Endothelial cell of umbilical vein (primary cell): ENCODE measurements at regions not wholly inside any gene's neighbourhood (a gene's known extent, or its start where the extent isn't known, plus 50 kb on each side); places are given as distances from the start of the nearest gene placed in this dataset.

Source experiments
- BruUV-seq: library from RNA; stranded (reverse); fragments of 400-500 nt; replicated peaks from 2 replicates; lab custom pipeline; 2021; lab: Mats Ljungman, UMichigan
- CTCF ChIA-PET: fragments of 300-600, 350-600 bp; sonication (Branson Sonifier 250); formaldehyde crosslinking; loops from one replicate; lab custom pipeline; 2021; ENCODE audit warnings: antibody characterized with exemption, inconsistent platforms; lab: Charles Lee
- POLR2A ChIA-PET: fragments of 300-600, 350-600 bp; sonication (Branson Sonifier 250); formaldehyde crosslinking; loops from one replicate; lab custom pipeline; 2021; ENCODE audit warnings: antibody characterized with exemption, inconsistent platforms; lab: Charles Lee
- DNase-seq: peaks from one replicate; pipeline ENCODE4 v3.0.0-alpha.2; 2011; ENCODE audit warnings: low read depth, low spot score
- FAIRE-seq: peaks from 2 replicates; lab custom pipeline; 2011; peaks lifted over from hg19 to GRCh38; lab: Jason Lieb, UNC
- H2AFZ ChIP-seq: 2 replicates; pipeline ENCODE4 v1.6.0; 2012; ENCODE audit warnings: low read depth, low read length, control low read depth, inconsistent platforms
- H3K27ac ChIP-seq: 2 replicates; pipeline ENCODE4 v1.5.1; 2011; ENCODE audit warnings: low read depth, mild to moderate bottlenecking, control low read depth, low read length, moderate library complexity; ENCODE audit not compliant: insufficient read depth
- H3K27me3 ChIP-seq, 2 experiments: 2 replicates each; pipeline versions ENCODE4 v1.6.0 to v1.6.1; 2011; ENCODE audit warnings: low read length in 2 of 2, mixed read lengths in 1 of 2; ENCODE audit not compliant: control insufficient read depth in 2 of 2, insufficient read depth in 2 of 2
- H3K36me3 ChIP-seq, 2 experiments: 2 replicates in 1 of 2; 3 replicates in 1 of 2; pipeline ENCODE4 v1.5.1; 2011; ENCODE audit warnings: low read length in 2 of 2, mild to moderate bottlenecking in 1 of 2, moderate library complexity in 1 of 2; ENCODE audit not compliant: control insufficient read depth in 2 of 2, insufficient read depth in 2 of 2; ENCODE audit errors: extremely low read depth in 1 of 2
- H3K4me1 ChIP-seq: 3 replicates; pipeline ENCODE4 v1.5.1; 2011; ENCODE audit warnings: mild to moderate bottlenecking, low read length; ENCODE audit not compliant: control insufficient read depth, insufficient read depth; ENCODE audit errors: extremely low read depth
- H3K4me2 ChIP-seq: 2 replicates; pipeline ENCODE4 v1.6.1; 2011; ENCODE audit warnings: low read length, control low read depth, mixed read lengths; ENCODE audit not compliant: insufficient read depth
- H3K4me3 ChIP-seq, 3 experiments: fragments of 200-600 bp in 1 of 3; sonication (generic), shearing (Covaris generic) in 1 of 3; replicated peaks in 1 of 3; 2 replicates each; pipeline ENCODE4 v1.5.1; 2011 to 2016; ENCODE audit warnings: control low read depth in 3 of 3, low read length in 3 of 3, mild to moderate bottlenecking in 2 of 3, inconsistent platforms in 1 of 3, low read depth in 1 of 3, moderate library complexity in 1 of 3; ENCODE audit not compliant: insufficient read depth in 1 of 3
- H3K79me2 ChIP-seq: 2 replicates; pipeline ENCODE4 v1.6.0; 2012; ENCODE audit warnings: low read length, inconsistent platforms; ENCODE audit not compliant: control insufficient read depth, insufficient read depth
- H3K9ac ChIP-seq: replicated peaks from 2 replicates; pipeline ENCODE3; 2011; ENCODE audit warnings: low read length, control low read depth; ENCODE audit not compliant: insufficient read depth; ENCODE audit errors: extremely low read depth
- H3K9me1 ChIP-seq: replicated peaks from 3 replicates; pipeline ENCODE4 v1.6.0; 2011; ENCODE audit warnings: mild to moderate bottlenecking, low read length; ENCODE audit not compliant: control insufficient read depth, insufficient read depth; ENCODE audit errors: extremely low read depth
- H3K9me3 ChIP-seq: replicated peaks from 2 replicates; pipeline ENCODE4 v1.5.1; 2012; ENCODE audit warnings: low read length, inconsistent platforms; ENCODE audit not compliant: control insufficient read depth, insufficient read depth
- H4K20me1 ChIP-seq: replicated peaks from 2 replicates; pipeline ENCODE3; 2011; ENCODE audit warnings: mild to moderate bottlenecking, low read length; ENCODE audit not compliant: control insufficient read depth, insufficient read depth; ENCODE audit errors: extremely low read depth
- EZH2 ChIP-seq: IDR thresholded peaks from 2 replicates; pipeline ENCODE4 v1.6.1; 2012; ENCODE audit warnings: borderline replicate concordance, low read depth, mild to moderate bottlenecking, moderate library complexity, low read length, inconsistent platforms; ENCODE audit not compliant: severe bottlenecking
- FOS ChIP-seq: IDR thresholded peaks from 2 replicates; pipeline ENCODE4 v1.6.1; 2011; ENCODE audit warnings: mild to moderate bottlenecking, low read length, moderate library complexity, borderline replicate concordance; ENCODE audit not compliant: insufficient read depth
- GATA2 ChIP-seq: IDR thresholded peaks from 2 replicates; pipeline ENCODE4 v1.7.0; 2011; ENCODE audit warnings: low read depth, mild to moderate bottlenecking, moderate library complexity, mixed read lengths, low read length; ENCODE audit not compliant: insufficient read length, insufficient read depth
- JUN ChIP-seq: IDR thresholded peaks from 2 replicates; pipeline ENCODE4 v1.6.1; 2011; ENCODE audit warnings: borderline replicate concordance, low read depth; ENCODE audit not compliant: insufficient read length, insufficient read depth
- MYC ChIP-seq: IDR thresholded peaks from one replicate; pipeline ENCODE4 v1.6.1; 2011; ENCODE audit warnings: mild to moderate bottlenecking, low read depth, low read length
- POLR2A ChIP-seq: IDR thresholded peaks from 2 replicates; pipeline ENCODE4 v1.6.1; 2012; ENCODE audit warnings: low read depth, mild to moderate bottlenecking, control low read depth, low read length
- POLR2AphosphoS5 ChIP-seq: IDR thresholded peaks from 2 replicates; pipeline ENCODE4 v1.6.1; 2012; ENCODE audit warnings: low read depth, mild to moderate bottlenecking, control low read depth, low read length, moderate library complexity; ENCODE audit not compliant: insufficient read depth
- dilution Hi-C: fragments of 300-500 bp; cut with MboI; formaldehyde crosslinking; loops from one replicate; pipeline ENCODE4 v1.15.0; 2019; ENCODE audit warnings: low sequenced_read_pairs; ENCODE audit not compliant: extremely low pct_ligation_motif_present
- intact Hi-C: fragments of 100-400 bp; cut with micrococcal nuclease; formaldehyde crosslinking; loops from one replicate; pipeline ENCODE4 v1.10.0; 2022
- TF ChIP-seq, protein P1 (sequence below), 2 donors: IDR thresholded peaks; 1 replicate in 1 of 2; 2 replicates in 1 of 2; pipeline ENCODE4 v1.5.1; 2011; ENCODE audit warnings: low read length in 2 of 2, mild to moderate bottlenecking in 2 of 2, moderate library complexity in 2 of 2, control low read depth in 1 of 2, inconsistent platforms in 1 of 2, low read depth in 1 of 2; ENCODE audit not compliant: insufficient read depth in 1 of 2; ENCODE audit errors: extremely low read depth in 1 of 2
- TF ChIP-seq, protein P2 (sequence below): IDR thresholded peaks from 2 replicates; pipeline ENCODE4 v1.6.1; 2011; ENCODE audit not compliant: insufficient read depth, insufficient read length

GRCh38 chr6:51271615-51272014 is 452.9 kb downstream of the TFAP2B start:
- H3K9me1 ChIP-seq = no peaks in the 10 kb centered on the region
- POLR2A ChIA-PET = no interaction called here
- peaks cover 4% of the 10 kb centered on the region for H3K9me3 ChIP-seq
- H2AFZ ChIP-seq = no peak overlapping the region
- no peaks in the 10 kb centered on the region for H3K79me2 ChIP-seq
- H3K36me3 ChIP-seq = no peaks in the 10 kb centered on the region
- intact Hi-C loops (no loop called here), dilution Hi-C loops (no loop called here)
- no peak for DNase-seq
- H4K20me1 ChIP-seq = no peaks in the 10 kb centered on the region
- H3K27me3 ChIP-seq = no peaks in the 10 kb centered on the region
- no peak overlapping the region for H3K4me2 ChIP-seq
- H3K27ac ChIP-seq = no peak overlapping the region
- no peak overlapping the region for H3K4me3 ChIP-seq
- no peaks in the 10 kb centered on the region for H3K4me1 ChIP-seq
- CTCF ChIA-PET = no interaction called here
- no peak for FAIRE-seq
- TF ChIP-seq, protein P1, sequence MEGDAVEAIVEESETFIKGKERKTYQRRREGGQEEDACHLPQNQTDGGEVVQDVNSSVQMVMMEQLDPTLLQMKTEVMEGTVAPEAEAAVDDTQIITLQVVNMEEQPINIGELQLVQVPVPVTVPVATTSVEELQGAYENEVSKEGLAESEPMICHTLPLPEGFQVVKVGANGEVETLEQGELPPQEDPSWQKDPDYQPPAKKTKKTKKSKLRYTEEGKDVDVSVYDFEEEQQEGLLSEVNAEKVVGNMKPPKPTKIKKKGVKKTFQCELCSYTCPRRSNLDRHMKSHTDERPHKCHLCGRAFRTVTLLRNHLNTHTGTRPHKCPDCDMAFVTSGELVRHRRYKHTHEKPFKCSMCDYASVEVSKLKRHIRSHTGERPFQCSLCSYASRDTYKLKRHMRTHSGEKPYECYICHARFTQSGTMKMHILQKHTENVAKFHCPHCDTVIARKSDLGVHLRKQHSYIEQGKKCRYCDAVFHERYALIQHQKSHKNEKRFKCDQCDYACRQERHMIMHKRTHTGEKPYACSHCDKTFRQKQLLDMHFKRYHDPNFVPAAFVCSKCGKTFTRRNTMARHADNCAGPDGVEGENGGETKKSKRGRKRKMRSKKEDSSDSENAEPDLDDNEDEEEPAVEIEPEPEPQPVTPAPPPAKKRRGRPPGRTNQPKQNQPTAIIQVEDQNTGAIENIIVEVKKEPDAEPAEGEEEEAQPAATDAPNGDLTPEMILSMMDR (IDR thresholded peaks at IDR 0.05; ENCODE audit: extremely low read depth in 1 of 2, insufficient read depth in 1 of 2, low read depth in 1 of 2, low read length in 2 of 2) = no peak
- no peak for TF ChIP-seq GATA2
- TF ChIP-seq POLR2AphosphoS5 = no peak
- no peak for TF ChIP-seq FOS
- TF ChIP-seq EZH2 = no peak
- TF ChIP-seq POLR2A = no peak
- no peak for TF ChIP-seq JUN
- TF ChIP-seq, protein P2, sequence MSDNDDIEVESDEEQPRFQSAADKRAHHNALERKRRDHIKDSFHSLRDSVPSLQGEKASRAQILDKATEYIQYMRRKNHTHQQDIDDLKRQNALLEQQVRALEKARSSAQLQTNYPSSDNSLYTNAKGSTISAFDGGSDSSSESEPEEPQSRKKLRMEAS = no peak
- no peak for TF ChIP-seq MYC
- BruUV-seq = no TSS peak
- H3K9ac ChIP-seq = no peak overlapping the region
